Cardiac muscle cell (in vitro differentiated cells and primary cell): ENCODE measurements at regions not wholly inside any gene's neighbourhood (a gene's known extent, or its start where the extent isn't known, plus 50 kb on each side); places are given as distances from the start of the nearest gene placed in this dataset.

Experiments
- DNase-seq, 2 donors: peaks; one replicate each; pipeline versions ENCODE4 v3.0.0 to v3.0.0-alpha.2; 2010 to 2017; ENCODE audit warnings: low read depth in 1 of 2, low spot score in 1 of 2
- H3K27ac ChIP-seq: fragments of 200-600 bp; sonication (generic); 2 replicates; pipeline ENCODE4 v1.5.1; 2016
- H3K27me3 ChIP-seq: fragments of 200-600 bp; sonication (generic); 2 replicates; pipeline ENCODE4 v1.6.0; 2016; ENCODE audit warnings: control low read depth
- H3K36me3 ChIP-seq: fragments of 200-600 bp; sonication (generic); 2 replicates; pipeline ENCODE4 v1.5.1; 2016; ENCODE audit warnings: control low read depth
- H3K4me1 ChIP-seq: fragments of 200-600 bp; sonication (generic); 2 replicates; pipeline ENCODE4 v1.8.1; 2017; ENCODE audit warnings: low read depth, mild to moderate bottlenecking, mixed run types
- H3K4me3 ChIP-seq: fragments of 200-600 bp; sonication (generic); 2 replicates; pipeline ENCODE4 v1.5.1; 2016; ENCODE audit warnings: mild to moderate bottlenecking
- H3K9me3 ChIP-seq: fragments of 200-600 bp; sonication (generic); 2 replicates; pipeline ENCODE4 v1.5.1; 2017; ENCODE audit warnings: low read depth, mild to moderate bottlenecking, control low read depth
- CTCF ChIP-seq: IDR thresholded peaks from 2 replicates; pipeline ENCODE4 v1.5.1; 2012; ENCODE audit warnings: low read depth, mild to moderate bottlenecking, low read length

- Histone ChIP-seq H3K27ac (no peak overlapping the region), H3K9me3 (no peaks in the 10 kb centered on the region), H3K27me3 (no peaks in the 10 kb centered on the region), H3K4me1 (peaks cover 6% of the 10 kb centered on the region), H3K4me3 (no peak overlapping the region), H3K36me3 (no peaks in the 10 kb centered on the region)
- DNase-seq: peak in 1 of 2 donors; percentile 92
- TF ChIP-seq CTCF: no peak
Observed at GRCh38 chr7:42677751-42678699, 233.8 kb downstream of the C7orf25 start.

- Histone ChIP-seq H3K27me3 (no peaks in the 10 kb centered on the region), H3K36me3 (no peaks in the 10 kb centered on the region), H3K27ac (no peak overlapping the region), H3K9me3 (no peaks in the 10 kb centered on the region), H3K4me3 (no peak overlapping the region), H3K4me1 (peaks cover 6% of the 10 kb centered on the region)
- no peak for DNase-seq
- no peak for TF ChIP-seq CTCF
Observed at GRCh38 chr7:42674541-42674940, 237.3 kb downstream of the C7orf25 start.

GRCh38 chr7:42673951-42674350 lies 237.9 kb downstream of the C7orf25 start:
- Histone ChIP-seq H3K4me3 (no peak overlapping the region), H3K9me3 (no peaks in the 10 kb centered on the region), H3K36me3 (no peaks in the 10 kb centered on the region), H3K4me1 (peaks cover 6% of the 10 kb centered on the region), H3K27ac (no peak overlapping the region), H3K27me3 (no peaks in the 10 kb centered on the region)
- TF ChIP-seq CTCF: no peak
- peak in 1 of 2 donors; percentile 28 for DNase-seq

- Histone ChIP-seq H3K27ac (no peak overlapping the region), H3K36me3 (no peaks in the 10 kb centered on the region), H3K9me3 (no peaks in the 10 kb centered on the region), H3K4me1 (peaks cover 6% of the 10 kb centered on the region), H3K4me3 (no peak overlapping the region), H3K27me3 (no peaks in the 10 kb centered on the region)
- DNase-seq: no peak
- no peak for TF ChIP-seq CTCF
Observed at GRCh38 chr7:42672339-42672999, 239.4 kb downstream of the C7orf25 start.

GRCh38 chr7:42671627-42672026 lies 240.2 kb downstream of the C7orf25 start:
- Histone ChIP-seq H3K9me3 (no peaks in the 10 kb centered on the region), H3K27ac (no peak overlapping the region), H3K4me3 (no peak overlapping the region), H3K27me3 (no peaks in the 10 kb centered on the region), H3K4me1 (peaks cover 6% of the 10 kb centered on the region), H3K36me3 (no peaks in the 10 kb centered on the region)
- peak in 1 of 2 donors; percentile 81 for DNase-seq
- TF ChIP-seq CTCF: no peak
